ENCODE measurements at regions not wholly inside any gene's neighbourhood (a gene's known extent, or its start where the extent isn't known, plus 50 kb on each side); places are given as distances from the start of the nearest gene placed in this dataset.

- Histone ChIP-seq H3K4me1 (ENCODE audit: insufficient read depth, low read length, severe bottlenecking) (no peaks in the 10 kb centered on the region), H3K27me3 (ENCODE audit: insufficient read depth, low read length) (no peaks in the 10 kb centered on the region), H3K4me3 (ENCODE audit: low read depth, low read length, poor library complexity, severe bottlenecking) (no peak overlapping the region), H3K79me2 (ENCODE audit: insufficient read depth, low read length) (no peaks in the 10 kb centered on the region), H3K9me3 (ENCODE audit: low read length) (no peaks in the 10 kb centered on the region), H3K36me3 (ENCODE audit: insufficient read depth, low read length) (no peaks in the 10 kb centered on the region), H2AFZ (ENCODE audit: low read length) (no peak overlapping the region), H3K4me2 (ENCODE audit: low read length) (no peak overlapping the region), H3K27ac (ENCODE audit: low read depth, low read length, poor library complexity, severe bottlenecking) (no peak overlapping the region), H3K9me2 (ENCODE audit: low read depth, low read length) (no peaks in the 10 kb centered on the region), H3F3A (ENCODE audit: insufficient read depth, low read length) (no peaks in the 10 kb centered on the region), H3K9ac (ENCODE audit: low read length) (no peak overlapping the region), H4K20me1 (ENCODE audit: insufficient read depth, low read length) (no peaks in the 10 kb centered on the region)
- TF ChIP-seq CTCF (IDR thresholded peaks at IDR 0.05; ENCODE audit: low read length) (no peak), EZH2 (IDR thresholded peaks at IDR 0.05; ENCODE audit: borderline replicate concordance, low read length) (no peak)
These were observed 545.5 kb upstream of the DAB2 start for GRCh38 chr5:39970117-39970798.

GRCh38 chr5:39968381-39968780 lies 543.6 kb upstream of the DAB2 start:
- H3K27ac ChIP-seq (ENCODE audit: low read depth, low read length, poor library complexity, severe bottlenecking), result no peak overlapping the region
- H3K9ac ChIP-seq (ENCODE audit: low read length), result no peak overlapping the region
- H3K9me2 ChIP-seq (ENCODE audit: low read depth, low read length), result no peaks in the 10 kb centered on the region
- no peaks in the 10 kb centered on the region for H3K9me3 ChIP-seq (ENCODE audit: low read length)
- H3K27me3 ChIP-seq (ENCODE audit: insufficient read depth, low read length), result no peaks in the 10 kb centered on the region
- H3K79me2 ChIP-seq (ENCODE audit: insufficient read depth, low read length), result no peaks in the 10 kb centered on the region
- H3K4me3 ChIP-seq (ENCODE audit: low read depth, low read length, poor library complexity, severe bottlenecking), result no peak overlapping the region
- H3K36me3 ChIP-seq (ENCODE audit: insufficient read depth, low read length), result no peaks in the 10 kb centered on the region
- no peaks in the 10 kb centered on the region for H4K20me1 ChIP-seq (ENCODE audit: insufficient read depth, low read length)
- TF ChIP-seq EZH2 (IDR thresholded peaks at IDR 0.05; ENCODE audit: borderline replicate concordance, low read length) (no peak), CTCF (IDR thresholded peaks at IDR 0.05; ENCODE audit: low read length) (no peak)
- H3K4me2 ChIP-seq (ENCODE audit: low read length), result no peak overlapping the region
- no peaks in the 10 kb centered on the region for H3K4me1 ChIP-seq (ENCODE audit: insufficient read depth, low read length, severe bottlenecking)
- H3F3A ChIP-seq (ENCODE audit: insufficient read depth, low read length), result no peaks in the 10 kb centered on the region
- H2AFZ ChIP-seq (ENCODE audit: low read length), result no peak overlapping the region

- Histone ChIP-seq H3K27ac (ENCODE audit: low read depth, low read length, poor library complexity, severe bottlenecking) (no peak overlapping the region), H2AFZ (ENCODE audit: low read length) (no peak overlapping the region), H3K4me2 (ENCODE audit: low read length) (no peak overlapping the region), H3K9me3 (ENCODE audit: low read length) (no peaks in the 10 kb centered on the region), H3K36me3 (ENCODE audit: insufficient read depth, low read length) (no peaks in the 10 kb centered on the region), H3K27me3 (ENCODE audit: insufficient read depth, low read length) (no peaks in the 10 kb centered on the region), H3F3A (ENCODE audit: insufficient read depth, low read length) (no peaks in the 10 kb centered on the region), H3K9ac (ENCODE audit: low read length) (no peak overlapping the region), H3K79me2 (ENCODE audit: insufficient read depth, low read length) (no peaks in the 10 kb centered on the region), H4K20me1 (ENCODE audit: insufficient read depth, low read length) (no peaks in the 10 kb centered on the region), H3K4me1 (ENCODE audit: insufficient read depth, low read length, severe bottlenecking) (no peaks in the 10 kb centered on the region), H3K9me2 (ENCODE audit: low read depth, low read length) (no peaks in the 10 kb centered on the region), H3K4me3 (ENCODE audit: low read depth, low read length, poor library complexity, severe bottlenecking) (no peak overlapping the region)
- TF ChIP-seq EZH2 (IDR thresholded peaks at IDR 0.05; ENCODE audit: borderline replicate concordance, low read length) (no peak), CTCF (IDR thresholded peaks at IDR 0.05; ENCODE audit: low read length) (no peak)
These were observed 530.4 kb upstream of the DAB2 start for GRCh38 chr5:39955156-39955555.
